ENCODE measurements at regions not wholly inside any gene's neighbourhood (a gene's known extent, or its start where the extent isn't known, plus 50 kb on each side); places are given as distances from the start of the nearest gene placed in this dataset.

- H3K27ac ChIP-seq = no peak overlapping the region
- no peak overlapping the region for H3K4me3 ChIP-seq (replicated peaks in 1 of 3)
- WGBS, 2 donors = 87 to 89% methylated on average over 14 to 22 of the region's 23 CpGs
- H3K36me3 ChIP-seq = no peaks in the 10 kb centered on the region
- no peak for DNase-seq
- H3K9me3 ChIP-seq = no peaks in the 10 kb centered on the region
- TF ChIP-seq POLR2A (IDR thresholded peaks at IDR 0.05) (no peak), CTCF (IDR thresholded peaks at IDR 0.05) (no peak)
- no peaks in the 10 kb centered on the region for H3K27me3 ChIP-seq
- intact Hi-C loops (cut with DNase I) = no loop called here
- H3K4me1 ChIP-seq = no peaks in the 10 kb centered on the region
Observed at GRCh38 chr7:156122752-156123354, 310.6 kb upstream of the SHH start.

- Histone ChIP-seq H3K4me1 (no peaks in the 10 kb centered on the region), H3K9me3 (no peaks in the 10 kb centered on the region), H3K36me3 (no peaks in the 10 kb centered on the region), H3K4me3 (replicated peaks in 1 of 3) (no peak overlapping the region), H3K27ac (no peak overlapping the region), H3K27me3 (no peaks in the 10 kb centered on the region)
- DNase-seq = no peak
- TF ChIP-seq CTCF (IDR thresholded peaks at IDR 0.05) (no peak), POLR2A (IDR thresholded peaks at IDR 0.05) (no peak)
- intact Hi-C loops (cut with DNase I) = no loop called here
- 90 to 92% methylated on average over 17 of the region's 17 CpGs for WGBS, 2 donors
Observed at GRCh38 chr7:156121956-156122355, 309.7 kb upstream of the SHH start.

GRCh38 chr7:156121434-156121833, 309.2 kb upstream of the SHH start:
- H3K4me1 ChIP-seq = no peaks in the 10 kb centered on the region
- WGBS, 2 donors = 88 to 98% methylated on average over 7 to 9 of the region's 10 CpGs
- no peaks in the 10 kb centered on the region for H3K36me3 ChIP-seq
- TF ChIP-seq CTCF (IDR thresholded peaks at IDR 0.05) (no peak), POLR2A (IDR thresholded peaks at IDR 0.05) (no peak)
- no peak for DNase-seq
- intact Hi-C loops (cut with DNase I) = no loop called here
- H3K27ac ChIP-seq = no peak overlapping the region
- no peaks in the 10 kb centered on the region for H3K27me3 ChIP-seq
- H3K9me3 ChIP-seq = no peaks in the 10 kb centered on the region
- no peak overlapping the region for H3K4me3 ChIP-seq (replicated peaks in 1 of 3)

GRCh38 chr7:156120552-156120951, 308.3 kb upstream of the SHH start:
- Histone ChIP-seq H3K4me1 (no peaks in the 10 kb centered on the region), H3K9me3 (no peaks in the 10 kb centered on the region), H3K36me3 (no peaks in the 10 kb centered on the region), H3K27ac (no peak overlapping the region), H3K4me3 (replicated peaks in 1 of 3) (no peak overlapping the region), H3K27me3 (no peaks in the 10 kb centered on the region)
- no peak for TF ChIP-seq POLR2A (IDR thresholded peaks at IDR 0.05)
- TF ChIP-seq CTCF (IDR thresholded peaks at IDR 0.05) = no peak
- intact Hi-C loops (cut with DNase I) = no loop called here
- DNase-seq = no peak
- 92 to 94% methylated on average over 17 of the region's 17 CpGs for WGBS, 2 donors

GRCh38 chr7:156119771-156120170, 307.5 kb upstream of the SHH start:
- DNase-seq = no peak
- no peak overlapping the region for H3K27ac ChIP-seq
- no peaks in the 10 kb centered on the region for H3K9me3 ChIP-seq
- no peaks in the 10 kb centered on the region for H3K4me1 ChIP-seq
- intact Hi-C loops (cut with DNase I) = no loop called here
- H3K27me3 ChIP-seq = no peaks in the 10 kb centered on the region
- H3K4me3 ChIP-seq (replicated peaks in 1 of 3) = no peak overlapping the region
- H3K36me3 ChIP-seq = no peaks in the 10 kb centered on the region
- WGBS, 2 donors = 83 to 86% methylated on average over 6 of the region's 6 CpGs
- TF ChIP-seq CTCF (IDR thresholded peaks at IDR 0.05) (no peak), POLR2A (IDR thresholded peaks at IDR 0.05) (no peak)

Measured in thyroid gland (tissue), 4 donors.